ENCODE measurements at regions not wholly inside any gene's neighbourhood (a gene's known extent, or its start where the extent isn't known, plus 50 kb on each side); places are given as distances from the start of the nearest gene placed in this dataset.

- Histone ChIP-seq H3K4me3 (no peak overlapping the region), H3K36me3 (replicated peaks; ENCODE audit: insufficient read depth, low read depth) (no peaks in the 10 kb centered on the region), H3K27me3 (no peaks in the 10 kb centered on the region), H3K27ac (no peak overlapping the region), H3K79me2 (no peaks in the 10 kb centered on the region), H4K20me1 (ENCODE audit: insufficient read depth, poor library complexity, severe bottlenecking) (no peaks in the 10 kb centered on the region), H3K4me1 (ENCODE audit: insufficient read depth) (peaks cover 4% of the 10 kb centered on the region), H2AFZ (no peak overlapping the region), H3K9me2 (replicated peaks; ENCODE audit: insufficient read depth) (no peaks in the 10 kb centered on the region), H3K9me3 (ENCODE audit: low read depth) (peaks cover 6% of the 10 kb centered on the region), H3K4me2 (no peak overlapping the region)
- DNase-seq (ENCODE audit: low spot score), result no peak
- TF ChIP-seq EZH2phosphoT487 (IDR thresholded peaks at IDR 0.05; ENCODE audit: low read depth, severe bottlenecking, unreplicated experiment) (no peak), EZH2 (IDR thresholded peaks at IDR 0.05; ENCODE audit: borderline replicate concordance) (no peak)
- TF ChIP-seq, protein P1, sequence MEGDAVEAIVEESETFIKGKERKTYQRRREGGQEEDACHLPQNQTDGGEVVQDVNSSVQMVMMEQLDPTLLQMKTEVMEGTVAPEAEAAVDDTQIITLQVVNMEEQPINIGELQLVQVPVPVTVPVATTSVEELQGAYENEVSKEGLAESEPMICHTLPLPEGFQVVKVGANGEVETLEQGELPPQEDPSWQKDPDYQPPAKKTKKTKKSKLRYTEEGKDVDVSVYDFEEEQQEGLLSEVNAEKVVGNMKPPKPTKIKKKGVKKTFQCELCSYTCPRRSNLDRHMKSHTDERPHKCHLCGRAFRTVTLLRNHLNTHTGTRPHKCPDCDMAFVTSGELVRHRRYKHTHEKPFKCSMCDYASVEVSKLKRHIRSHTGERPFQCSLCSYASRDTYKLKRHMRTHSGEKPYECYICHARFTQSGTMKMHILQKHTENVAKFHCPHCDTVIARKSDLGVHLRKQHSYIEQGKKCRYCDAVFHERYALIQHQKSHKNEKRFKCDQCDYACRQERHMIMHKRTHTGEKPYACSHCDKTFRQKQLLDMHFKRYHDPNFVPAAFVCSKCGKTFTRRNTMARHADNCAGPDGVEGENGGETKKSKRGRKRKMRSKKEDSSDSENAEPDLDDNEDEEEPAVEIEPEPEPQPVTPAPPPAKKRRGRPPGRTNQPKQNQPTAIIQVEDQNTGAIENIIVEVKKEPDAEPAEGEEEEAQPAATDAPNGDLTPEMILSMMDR (IDR thresholded peaks at IDR 0.05; ENCODE audit: poor library complexity), result no peak
- 88% methylated on average over 1 of the region's 1 CpG for WGBS (ENCODE audit: low lambda C conversion rate, missing lambda C conversion rate)
Observed at GRCh38 chr10:30773501-30773900, 143.9 kb upstream of the LYZL2 start.

GRCh38 chr10:30770816-30771215 lies 141.3 kb upstream of the LYZL2 start:
- Histone ChIP-seq H3K4me3 (no peak overlapping the region), H3K9me2 (replicated peaks; ENCODE audit: insufficient read depth) (no peaks in the 10 kb centered on the region), H3K79me2 (no peaks in the 10 kb centered on the region), H3K4me2 (no peak overlapping the region), H3K27me3 (no peaks in the 10 kb centered on the region), H3K9me3 (ENCODE audit: low read depth) (peaks cover 6% of the 10 kb centered on the region), H2AFZ (no peak overlapping the region), H4K20me1 (ENCODE audit: insufficient read depth, poor library complexity, severe bottlenecking) (no peaks in the 10 kb centered on the region), H3K36me3 (replicated peaks; ENCODE audit: insufficient read depth, low read depth) (no peaks in the 10 kb centered on the region), H3K4me1 (ENCODE audit: insufficient read depth) (peaks cover under 1% of the 10 kb centered on the region), H3K27ac (no peak overlapping the region)
- no peak for DNase-seq (ENCODE audit: low spot score)
- TF ChIP-seq EZH2 (IDR thresholded peaks at IDR 0.05; ENCODE audit: borderline replicate concordance), result no peak
- TF ChIP-seq EZH2phosphoT487 (IDR thresholded peaks at IDR 0.05; ENCODE audit: low read depth, severe bottlenecking, unreplicated experiment), result no peak
- TF ChIP-seq, protein P1 (IDR thresholded peaks at IDR 0.05; ENCODE audit: poor library complexity), result no peak
- 30% methylated on average over 1 of the region's 1 CpG for WGBS (ENCODE audit: low lambda C conversion rate, missing lambda C conversion rate)

DNA sequence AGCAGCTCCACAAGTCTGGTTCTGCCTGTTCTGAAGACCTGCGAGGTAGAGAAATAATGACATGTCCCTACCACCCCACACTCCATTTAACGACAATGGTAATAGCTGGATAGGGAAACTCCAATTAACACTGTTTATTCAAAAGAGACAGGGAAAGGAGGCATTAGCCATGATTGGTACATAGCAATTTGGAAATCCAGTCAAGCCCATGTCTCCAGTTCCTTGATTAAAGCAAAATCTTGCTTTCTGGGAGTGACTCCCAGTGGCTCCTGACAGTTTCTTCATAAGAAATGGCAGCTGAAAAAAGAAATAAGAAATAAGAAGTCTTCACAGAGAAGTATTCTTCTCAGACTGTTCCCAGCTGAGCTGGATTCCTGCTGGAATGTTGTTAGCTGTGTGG lies 140.7 kb upstream of the LYZL2 start:
- H3K9me2 ChIP-seq (replicated peaks; ENCODE audit: insufficient read depth), result no peaks in the 10 kb centered on the region
- H3K4me1 ChIP-seq (ENCODE audit: insufficient read depth), result no peaks in the 10 kb centered on the region
- no peak overlapping the region for H3K4me2 ChIP-seq
- no peaks in the 10 kb centered on the region for H3K79me2 ChIP-seq
- H3K9me3 ChIP-seq (ENCODE audit: low read depth), result peaks cover 6% of the 10 kb centered on the region
- TF ChIP-seq EZH2phosphoT487 (IDR thresholded peaks at IDR 0.05; ENCODE audit: low read depth, severe bottlenecking, unreplicated experiment) (no peak), EZH2 (IDR thresholded peaks at IDR 0.05; ENCODE audit: borderline replicate concordance) (no peak)
- TF ChIP-seq, protein P1 (IDR thresholded peaks at IDR 0.05; ENCODE audit: poor library complexity), result no peak
- no peak overlapping the region for H3K27ac ChIP-seq
- no peaks in the 10 kb centered on the region for H3K27me3 ChIP-seq
- no peak overlapping the region for H3K4me3 ChIP-seq
- WGBS (ENCODE audit: low lambda C conversion rate, missing lambda C conversion rate), result 96% methylated on average over 2 of the region's 2 CpGs
- no peak overlapping the region for H2AFZ ChIP-seq
- no peaks in the 10 kb centered on the region for H4K20me1 ChIP-seq (ENCODE audit: insufficient read depth, poor library complexity, severe bottlenecking)
- H3K36me3 ChIP-seq (replicated peaks; ENCODE audit: insufficient read depth, low read depth), result no peaks in the 10 kb centered on the region
- no peak for DNase-seq (ENCODE audit: low spot score)

DNA sequence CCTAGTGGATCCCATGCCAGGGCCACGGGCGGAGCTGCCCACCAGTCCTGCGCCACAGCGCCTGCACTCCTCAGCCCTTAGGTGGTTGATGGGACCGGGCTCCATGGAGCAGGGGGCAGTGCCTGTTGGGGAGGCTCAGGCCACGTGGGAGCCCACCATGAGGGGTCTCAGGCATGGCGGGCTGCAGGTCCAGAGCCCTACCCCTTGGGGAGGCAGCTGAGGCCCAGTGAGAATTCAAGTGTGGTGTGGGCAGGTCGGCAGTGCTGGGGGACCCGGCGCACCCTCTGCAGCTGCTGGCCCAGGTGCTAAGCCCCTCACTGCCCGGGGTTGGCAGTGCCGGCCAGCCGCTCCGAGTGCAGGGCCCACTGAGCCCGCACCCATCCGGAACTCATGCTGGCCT lies 139.8 kb upstream of the LYZL2 start:
- Histone ChIP-seq H3K9me3 (ENCODE audit: low read depth) (peaks cover 6% of the 10 kb centered on the region), H3K27me3 (no peaks in the 10 kb centered on the region), H3K79me2 (no peaks in the 10 kb centered on the region), H3K9me2 (replicated peaks; ENCODE audit: insufficient read depth) (no peaks in the 10 kb centered on the region), H3K4me3 (no peak overlapping the region), H4K20me1 (ENCODE audit: insufficient read depth, poor library complexity, severe bottlenecking) (no peaks in the 10 kb centered on the region), H3K4me2 (no peak overlapping the region), H3K27ac (no peak overlapping the region), H3K36me3 (replicated peaks; ENCODE audit: insufficient read depth, low read depth) (no peaks in the 10 kb centered on the region), H3K4me1 (ENCODE audit: insufficient read depth) (no peaks in the 10 kb centered on the region), H2AFZ (no peak overlapping the region)
- TF ChIP-seq, protein P1 (IDR thresholded peaks at IDR 0.05; ENCODE audit: poor library complexity), result no peak
- TF ChIP-seq EZH2 (IDR thresholded peaks at IDR 0.05; ENCODE audit: borderline replicate concordance) (no peak), EZH2phosphoT487 (IDR thresholded peaks at IDR 0.05; ENCODE audit: low read depth, severe bottlenecking, unreplicated experiment) (no peak)
- WGBS (ENCODE audit: low lambda C conversion rate, missing lambda C conversion rate), result 93% methylated on average over 16 of the region's 16 CpGs
- no peak for DNase-seq (ENCODE audit: low spot score)

All from hepatocyte (in vitro differentiated cells).